ENCODE measurements at regions not wholly inside any gene's neighbourhood (a gene's known extent, or its start where the extent isn't known, plus 50 kb on each side); places are given as distances from the start of the nearest gene placed in this dataset.

DNA sequence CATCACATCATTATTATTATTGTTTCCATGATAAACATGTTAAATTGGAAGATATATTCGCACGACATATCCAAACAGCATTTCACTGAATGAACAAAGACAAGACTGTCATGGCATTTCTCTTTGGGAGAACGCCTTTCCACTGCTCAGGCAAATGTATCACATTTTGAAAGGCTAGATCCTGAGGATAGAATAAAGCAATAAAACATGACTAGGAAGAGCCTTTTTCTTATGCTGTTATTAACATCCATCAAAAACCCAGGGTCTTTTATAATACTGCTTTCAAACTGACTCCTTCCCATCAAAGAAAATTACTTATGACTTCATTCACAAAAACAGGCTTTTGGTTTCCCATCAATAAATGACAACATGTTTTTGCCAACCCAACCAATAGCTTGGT lies 630.9 kb downstream of the TMTC2 start:
- Histone ChIP-seq H3K9ac (ENCODE audit: low read length) (no peak overlapping the region), H3K4me3 (ENCODE audit: control extremely low read depth in 1 of 5, extremely low read depth in 1 of 5, insufficient read depth in 1 of 5, low read depth in 2 of 5, low read length in 4 of 5) (no peak overlapping the region), H4K20me1 (ENCODE audit: control insufficient read depth, insufficient read depth, low read length, poor library complexity, severe bottlenecking) (no peaks in the 10 kb centered on the region), H3K27me3 (replicated peaks in 1 of 4; ENCODE audit: control extremely low read depth in 1 of 4, control insufficient read depth in 3 of 4, insufficient read depth in 4 of 4, low read length in 3 of 4) (no peaks in the 10 kb centered on the region), H3K79me2 (ENCODE audit: control insufficient read depth, insufficient read depth, low read length) (no peaks in the 10 kb centered on the region), H2AFZ (ENCODE audit: insufficient read depth, low read depth, low read length, poor library complexity, severe bottlenecking) (no peak overlapping the region), H3K27ac (ENCODE audit: low read length in 2 of 2) (no peak overlapping the region), H3K9me3 (ENCODE audit: control extremely low read depth in 1 of 3, control insufficient read depth in 2 of 3, insufficient read depth in 1 of 3, low read length in 2 of 3) (peaks cover 0 to 1% (median 0%) of the 10 kb centered on the region in 3 donors), H3K36me3 (replicated peaks in 1 of 2; ENCODE audit: control extremely low read depth in 1 of 2, control insufficient read depth in 1 of 2, extremely low read depth in 1 of 2, insufficient read depth in 2 of 2, low read length in 1 of 2) (no peaks in the 10 kb centered on the region), H3K4me1 (ENCODE audit: control insufficient read depth in 2 of 2, insufficient read depth in 2 of 2, low read length in 2 of 2) (no peaks in the 10 kb centered on the region), H3K4me2 (replicated peaks; ENCODE audit: low read depth, low read length, poor library complexity, severe bottlenecking) (no peak overlapping the region)
- Mint-ChIP-seq H3K9me3 (ENCODE audit: insufficient read depth) (peaks cover 2% of the 10 kb centered on the region), H3K4me1 (no peaks in the 10 kb centered on the region), H3K4me3 (no peak overlapping the region), H3K27me3 (no peaks in the 10 kb centered on the region), H3K27ac (no peak overlapping the region)
- DNase-seq (no peak), ATAC-seq (ENCODE audit: low read depth) (no peak)
- ChIA-PET POLR2A (no interaction called here), CTCF (no interaction called here)
- no peak for TF ChIP-seq EZH2 (IDR thresholded peaks at IDR 0.05; ENCODE audit: borderline replicate concordance, insufficient read depth, low read depth, low read length, poor library complexity, severe bottlenecking)
- TF ChIP-seq, protein P1, sequence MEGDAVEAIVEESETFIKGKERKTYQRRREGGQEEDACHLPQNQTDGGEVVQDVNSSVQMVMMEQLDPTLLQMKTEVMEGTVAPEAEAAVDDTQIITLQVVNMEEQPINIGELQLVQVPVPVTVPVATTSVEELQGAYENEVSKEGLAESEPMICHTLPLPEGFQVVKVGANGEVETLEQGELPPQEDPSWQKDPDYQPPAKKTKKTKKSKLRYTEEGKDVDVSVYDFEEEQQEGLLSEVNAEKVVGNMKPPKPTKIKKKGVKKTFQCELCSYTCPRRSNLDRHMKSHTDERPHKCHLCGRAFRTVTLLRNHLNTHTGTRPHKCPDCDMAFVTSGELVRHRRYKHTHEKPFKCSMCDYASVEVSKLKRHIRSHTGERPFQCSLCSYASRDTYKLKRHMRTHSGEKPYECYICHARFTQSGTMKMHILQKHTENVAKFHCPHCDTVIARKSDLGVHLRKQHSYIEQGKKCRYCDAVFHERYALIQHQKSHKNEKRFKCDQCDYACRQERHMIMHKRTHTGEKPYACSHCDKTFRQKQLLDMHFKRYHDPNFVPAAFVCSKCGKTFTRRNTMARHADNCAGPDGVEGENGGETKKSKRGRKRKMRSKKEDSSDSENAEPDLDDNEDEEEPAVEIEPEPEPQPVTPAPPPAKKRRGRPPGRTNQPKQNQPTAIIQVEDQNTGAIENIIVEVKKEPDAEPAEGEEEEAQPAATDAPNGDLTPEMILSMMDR (IDR thresholded peaks at IDR 0.05): no peak
- intact Hi-C loops (cut with micrococcal nuclease): no loop called here
- no CpG with 5 or more reads among the region's 3 CpGs for WGBS (ENCODE audit: insufficient coverage)

- Histone ChIP-seq H3K36me3 (replicated peaks in 1 of 2; ENCODE audit: control extremely low read depth in 1 of 2, control insufficient read depth in 1 of 2, extremely low read depth in 1 of 2, insufficient read depth in 2 of 2, low read length in 1 of 2) (no peaks in the 10 kb centered on the region), H3K79me2 (ENCODE audit: control insufficient read depth, insufficient read depth, low read length) (no peaks in the 10 kb centered on the region), H3K4me1 (ENCODE audit: control insufficient read depth in 2 of 2, insufficient read depth in 2 of 2, low read length in 2 of 2) (no peaks in the 10 kb centered on the region), H3K9me3 (ENCODE audit: control extremely low read depth in 1 of 3, control insufficient read depth in 2 of 3, insufficient read depth in 1 of 3, low read length in 2 of 3) (peaks cover 0 to 2% (median 0%) of the 10 kb centered on the region in 3 donors), H3K9ac (ENCODE audit: low read length) (no peak overlapping the region), H2AFZ (ENCODE audit: insufficient read depth, low read depth, low read length, poor library complexity, severe bottlenecking) (no peak overlapping the region), H3K4me2 (replicated peaks; ENCODE audit: low read depth, low read length, poor library complexity, severe bottlenecking) (no peak overlapping the region), H3K27ac (ENCODE audit: low read length in 2 of 2) (no peak overlapping the region), H3K4me3 (ENCODE audit: control extremely low read depth in 1 of 5, extremely low read depth in 1 of 5, insufficient read depth in 1 of 5, low read depth in 2 of 5, low read length in 4 of 5) (no peak overlapping the region), H4K20me1 (ENCODE audit: control insufficient read depth, insufficient read depth, low read length, poor library complexity, severe bottlenecking) (no peaks in the 10 kb centered on the region), H3K27me3 (replicated peaks in 1 of 4; ENCODE audit: control extremely low read depth in 1 of 4, control insufficient read depth in 3 of 4, insufficient read depth in 4 of 4, low read length in 3 of 4) (no peaks in the 10 kb centered on the region)
- no peak for ATAC-seq (ENCODE audit: low read depth)
- H3K27me3 Mint-ChIP-seq: no peaks in the 10 kb centered on the region
- no peak overlapping the region for H3K27ac Mint-ChIP-seq
- no peak overlapping the region for H3K4me3 Mint-ChIP-seq
- TF ChIP-seq, protein P1 (IDR thresholded peaks at IDR 0.05): no peak
- TF ChIP-seq EZH2 (IDR thresholded peaks at IDR 0.05; ENCODE audit: borderline replicate concordance, insufficient read depth, low read depth, low read length, poor library complexity, severe bottlenecking): no peak
- CTCF ChIA-PET: no interaction called here
- no peaks in the 10 kb centered on the region for H3K4me1 Mint-ChIP-seq
- no peaks in the 10 kb centered on the region for H3K9me3 Mint-ChIP-seq (ENCODE audit: insufficient read depth)
- intact Hi-C loops (cut with micrococcal nuclease): no loop called here
- POLR2A ChIA-PET: no interaction called here
- DNase-seq: no peak
These were observed 627.1 kb downstream of the TMTC2 start for GRCh38 chr12:83313827-83314226.

Data from B cell (primary cell).